Stimulated activated CD8-positive, alpha-beta memory T cell treated with anti-CD3 and anti-CD28 coated beads, Interleukin-7, amount 100 ng/mL, for 4 hours (primary cell): ENCODE measurements at regions not wholly inside any gene's neighbourhood (a gene's known extent, or its start where the extent isn't known, plus 50 kb on each side); places are given as distances from the start of the nearest gene placed in this dataset.
"Not testable (repeated sequence)": the region's sequence is repeated elsewhere in the genome, so short reads cannot be mapped to it uniquely, and the experiment has no call there.

ENCODE experiments used
- DNase-seq, 2 donors: peaks; one replicate each; pipeline ENCODE4 v3.0.0-alpha.2; 2020; ENCODE audit warnings: low read depth in 2 of 2

GRCh38 chr21:7829411-7829810 is 2692.0 kb upstream of the TPTE start:
- not testable (repeated sequence) for DNase-seq

- DNase-seq: not testable (repeated sequence)
Observed at GRCh38 chr21:7837315-7837714, 2684.1 kb upstream of the TPTE start.

GRCh38 chr21:7853426-7853825 is 2668.0 kb upstream of the TPTE start:
- DNase-seq: not testable (repeated sequence)

- DNase-seq: not testable (repeated sequence)
Observed at GRCh38 chr21:7853836-7854235, 2667.5 kb upstream of the TPTE start.
